ENCODE measurements at regions not wholly inside any gene's neighbourhood (a gene's known extent, or its start where the extent isn't known, plus 50 kb on each side); places are given as distances from the start of the nearest gene placed in this dataset.

DNA sequence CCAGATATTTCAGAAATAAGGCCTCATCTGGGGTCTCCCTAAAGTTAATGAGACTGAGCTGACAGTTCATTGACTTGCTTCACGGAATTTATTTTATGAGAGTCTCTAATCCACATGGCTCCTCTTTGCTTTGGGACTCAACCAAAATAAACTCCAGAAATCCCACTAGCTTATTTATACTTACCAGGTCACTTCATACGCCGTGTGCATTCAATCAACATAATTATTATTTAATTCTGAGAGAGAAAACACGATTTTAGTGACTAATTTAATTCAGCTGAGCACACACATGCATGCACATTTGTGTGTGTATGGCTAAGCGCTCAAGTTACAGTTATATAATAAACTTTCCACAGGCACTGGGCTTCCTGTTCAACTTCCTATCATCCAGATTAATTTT is 333.4 kb upstream of the CCDC196 start:
- TF ChIP-seq MAFK (IDR thresholded peaks at IDR 0.05; ENCODE audit: low read depth, low read length) (no peak), NFE2L2 (IDR thresholded peaks at IDR 0.05; ENCODE audit: low read depth, low read length) (no peak), RCOR1 (IDR thresholded peaks at IDR 0.05; ENCODE audit: insufficient replicate concordance, low read length) (no peak), CEBPB (IDR thresholded peaks at IDR 0.05; ENCODE audit: low read depth, low read length) (no peak), BHLHE40 (IDR thresholded peaks at IDR 0.05; ENCODE audit: low read depth, low read length) (no peak), RAD21 (IDR thresholded peaks at IDR 0.05; ENCODE audit: low read length) (no peak), MXI1 (IDR thresholded peaks at IDR 0.05; ENCODE audit: borderline replicate concordance, low read depth, low read length) (no peak), FOS (IDR thresholded peaks at IDR 0.05; ENCODE audit: low read depth, low read length) (no peak), CHD1 (IDR thresholded peaks at IDR 0.05; ENCODE audit: low read depth, low read length) (no peak), RFX5 (IDR thresholded peaks at IDR 0.05; ENCODE audit: low read depth, low read length) (no peak), POLR2A (IDR thresholded peaks at IDR 0.05; ENCODE audit: low read depth, low read length) (no peak), SMC3 (IDR thresholded peaks at IDR 0.05; ENCODE audit: low read depth, low read length) (no peak), MAZ (IDR thresholded peaks at IDR 0.05; ENCODE audit: borderline replicate concordance, low read depth, low read length) (no peak)
- TF ChIP-seq, protein P1, sequence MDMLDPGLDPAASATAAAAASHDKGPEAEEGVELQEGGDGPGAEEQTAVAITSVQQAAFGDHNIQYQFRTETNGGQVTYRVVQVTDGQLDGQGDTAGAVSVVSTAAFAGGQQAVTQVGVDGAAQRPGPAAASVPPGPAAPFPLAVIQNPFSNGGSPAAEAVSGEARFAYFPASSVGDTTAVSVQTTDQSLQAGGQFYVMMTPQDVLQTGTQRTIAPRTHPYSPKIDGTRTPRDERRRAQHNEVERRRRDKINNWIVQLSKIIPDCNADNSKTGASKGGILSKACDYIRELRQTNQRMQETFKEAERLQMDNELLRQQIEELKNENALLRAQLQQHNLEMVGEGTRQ (IDR thresholded peaks at IDR 0.05; ENCODE audit: low read depth, low read length), result no peak
- TF ChIP-seq, protein P2, sequence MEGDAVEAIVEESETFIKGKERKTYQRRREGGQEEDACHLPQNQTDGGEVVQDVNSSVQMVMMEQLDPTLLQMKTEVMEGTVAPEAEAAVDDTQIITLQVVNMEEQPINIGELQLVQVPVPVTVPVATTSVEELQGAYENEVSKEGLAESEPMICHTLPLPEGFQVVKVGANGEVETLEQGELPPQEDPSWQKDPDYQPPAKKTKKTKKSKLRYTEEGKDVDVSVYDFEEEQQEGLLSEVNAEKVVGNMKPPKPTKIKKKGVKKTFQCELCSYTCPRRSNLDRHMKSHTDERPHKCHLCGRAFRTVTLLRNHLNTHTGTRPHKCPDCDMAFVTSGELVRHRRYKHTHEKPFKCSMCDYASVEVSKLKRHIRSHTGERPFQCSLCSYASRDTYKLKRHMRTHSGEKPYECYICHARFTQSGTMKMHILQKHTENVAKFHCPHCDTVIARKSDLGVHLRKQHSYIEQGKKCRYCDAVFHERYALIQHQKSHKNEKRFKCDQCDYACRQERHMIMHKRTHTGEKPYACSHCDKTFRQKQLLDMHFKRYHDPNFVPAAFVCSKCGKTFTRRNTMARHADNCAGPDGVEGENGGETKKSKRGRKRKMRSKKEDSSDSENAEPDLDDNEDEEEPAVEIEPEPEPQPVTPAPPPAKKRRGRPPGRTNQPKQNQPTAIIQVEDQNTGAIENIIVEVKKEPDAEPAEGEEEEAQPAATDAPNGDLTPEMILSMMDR (conservative IDR thresholded peaks at IDR 0.05; ENCODE audit: low read depth, low read length), result no peak
- TF ChIP-seq, protein P3, sequence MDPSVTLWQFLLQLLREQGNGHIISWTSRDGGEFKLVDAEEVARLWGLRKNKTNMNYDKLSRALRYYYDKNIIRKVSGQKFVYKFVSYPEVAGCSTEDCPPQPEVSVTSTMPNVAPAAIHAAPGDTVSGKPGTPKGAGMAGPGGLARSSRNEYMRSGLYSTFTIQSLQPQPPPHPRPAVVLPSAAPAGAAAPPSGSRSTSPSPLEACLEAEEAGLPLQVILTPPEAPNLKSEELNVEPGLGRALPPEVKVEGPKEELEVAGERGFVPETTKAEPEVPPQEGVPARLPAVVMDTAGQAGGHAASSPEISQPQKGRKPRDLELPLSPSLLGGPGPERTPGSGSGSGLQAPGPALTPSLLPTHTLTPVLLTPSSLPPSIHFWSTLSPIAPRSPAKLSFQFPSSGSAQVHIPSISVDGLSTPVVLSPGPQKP (IDR thresholded peaks at IDR 0.05; ENCODE audit: borderline replicate concordance, low read depth, low read length), result no peak
- WGBS, 2 experiments (ENCODE audit: extremely low coverage in 2 of 2, insufficient read length in 1 of 2), result no CpG with 5 or more reads among the region's 5 CpGs
- Histone ChIP-seq H3K4me1 (ENCODE audit: control insufficient read depth, insufficient read depth, low read length) (no peaks in the 10 kb centered on the region), H3K9me3 (ENCODE audit: control insufficient read depth, insufficient read depth, low read length) (peaks cover 13% of the 10 kb centered on the region), H3K56ac (ENCODE audit: extremely low read depth, insufficient read depth, low read length) (no peak overlapping the region), H2AK9ac (replicated peaks; ENCODE audit: low read depth, low read length, poor library complexity) (no peak overlapping the region), H3K18ac (ENCODE audit: low read depth, low read length) (no peak overlapping the region), H3K79me1 (ENCODE audit: low read depth in 1 of 2, low read length in 2 of 2) (no peaks in the 10 kb centered on the region), H4K91ac (ENCODE audit: insufficient read depth, low read depth, low read length) (no peak overlapping the region), H3K4me2 (ENCODE audit: low read depth, low read length) (no peak overlapping the region), H2BK20ac (ENCODE audit: low read depth, low read length) (no peak overlapping the region), H2BK15ac (ENCODE audit: low read depth, low read length) (no peak overlapping the region), H2AFZ (replicated peaks; ENCODE audit: low read length, poor library complexity) (no peak overlapping the region), H3K27ac (ENCODE audit: insufficient read depth, low read length) (no peak overlapping the region), H3K9me1 (ENCODE audit: insufficient read depth, low read length) (no peaks in the 10 kb centered on the region), H2AK5ac (ENCODE audit: low read depth, low read length) (no peak overlapping the region), H3K4ac (ENCODE audit: low read depth, low read length) (no peak overlapping the region), H3K4me3 (ENCODE audit: insufficient read depth, low read depth, low read length) (no peak overlapping the region), H2BK5ac (ENCODE audit: low read depth, low read length, poor library complexity, severe bottlenecking) (no peak overlapping the region), H4K20me1 (ENCODE audit: insufficient read depth, low read length) (no peaks in the 10 kb centered on the region), H2BK120ac (ENCODE audit: low read depth, low read length) (no peak overlapping the region), H3K9ac (ENCODE audit: low read depth, low read length) (no peak overlapping the region), H4K8ac (ENCODE audit: low read depth in 2 of 2, low read length in 2 of 2) (no peak overlapping the region), H3K14ac (replicated peaks; ENCODE audit: low read depth, low read length) (no peak overlapping the region), H4K5ac (ENCODE audit: low read depth, low read length) (no peak overlapping the region), H3K36me3 (ENCODE audit: control insufficient read depth, insufficient read depth, low read length) (no peaks in the 10 kb centered on the region), H3K23ac (ENCODE audit: low read depth, low read length) (no peak overlapping the region), H3K27me3 (ENCODE audit: control insufficient read depth, insufficient read depth, low read length) (no peaks in the 10 kb centered on the region)
- POLR2A ChIA-PET (ENCODE audit: unreplicated experiment), result no interaction called here
- BruUV-seq (replicated peaks), result no TSS peak
- dilution Hi-C loops (cut with HindIII; ENCODE audit: low sequenced_read_pairs, unreplicated experiment), result no loop called here
- ATAC-seq (ENCODE audit: low read depth) (no peak), DNase-seq (no peak)
- intact Hi-C loops (cut with micrococcal nuclease), result no loop called here
- in situ Hi-C loops (cut with MboI; ENCODE audit: low sequenced_read_pairs), result no loop called here
- CTCF ChIA-PET, result no interaction called here
